ENCODE measurements at regions not wholly inside any gene's neighbourhood (a gene's known extent, or its start where the extent isn't known, plus 50 kb on each side); places are given as distances from the start of the nearest gene placed in this dataset.

DNA sequence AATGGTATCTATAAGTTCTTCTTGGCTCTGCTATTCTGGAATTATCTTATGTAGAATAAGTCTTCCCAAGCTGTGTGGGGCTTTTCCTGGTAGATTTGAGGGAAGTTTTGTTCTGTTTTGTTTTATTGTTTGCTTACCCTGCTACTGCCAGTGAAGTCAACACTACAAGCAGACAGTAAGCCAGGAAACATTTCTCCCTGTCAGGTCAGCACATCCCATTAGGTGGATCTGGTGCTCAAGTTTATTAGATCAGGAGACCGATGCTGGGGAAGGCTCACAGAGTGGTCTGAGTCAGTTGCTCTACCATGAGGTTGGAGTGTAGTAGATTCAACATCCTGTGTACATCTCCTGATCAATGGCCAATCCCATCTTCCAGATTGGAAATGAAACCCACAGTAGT is 79.1 kb downstream of the ADRB2 start:
- Histone ChIP-seq H3K27me3 (no peaks in the 10 kb centered on the region), H3K27ac (no peak overlapping the region)

DNA sequence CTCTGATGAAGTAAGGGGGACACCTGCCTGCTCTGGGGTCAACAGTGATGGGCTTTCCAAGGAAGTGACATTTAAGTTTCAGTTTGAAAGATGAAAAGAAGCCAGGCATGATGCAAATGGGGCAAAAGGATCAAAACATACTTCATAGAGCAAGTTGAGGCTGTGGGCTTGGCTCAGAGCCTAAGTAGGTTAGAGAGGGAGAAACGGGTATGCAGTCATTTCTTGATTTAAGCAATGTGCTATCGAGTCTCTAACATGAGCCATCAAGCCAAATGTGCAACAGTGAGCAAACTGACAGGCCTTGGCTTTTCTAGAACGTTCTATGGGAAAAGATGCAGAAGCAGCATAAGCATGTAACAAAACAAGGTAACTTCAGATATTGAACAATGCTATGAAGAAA is 80.6 kb downstream of the ADRB2 start:
- TF ChIP-seq POLR2A (IDR thresholded peaks at IDR 0.05): no peak
- TF ChIP-seq, protein P1, sequence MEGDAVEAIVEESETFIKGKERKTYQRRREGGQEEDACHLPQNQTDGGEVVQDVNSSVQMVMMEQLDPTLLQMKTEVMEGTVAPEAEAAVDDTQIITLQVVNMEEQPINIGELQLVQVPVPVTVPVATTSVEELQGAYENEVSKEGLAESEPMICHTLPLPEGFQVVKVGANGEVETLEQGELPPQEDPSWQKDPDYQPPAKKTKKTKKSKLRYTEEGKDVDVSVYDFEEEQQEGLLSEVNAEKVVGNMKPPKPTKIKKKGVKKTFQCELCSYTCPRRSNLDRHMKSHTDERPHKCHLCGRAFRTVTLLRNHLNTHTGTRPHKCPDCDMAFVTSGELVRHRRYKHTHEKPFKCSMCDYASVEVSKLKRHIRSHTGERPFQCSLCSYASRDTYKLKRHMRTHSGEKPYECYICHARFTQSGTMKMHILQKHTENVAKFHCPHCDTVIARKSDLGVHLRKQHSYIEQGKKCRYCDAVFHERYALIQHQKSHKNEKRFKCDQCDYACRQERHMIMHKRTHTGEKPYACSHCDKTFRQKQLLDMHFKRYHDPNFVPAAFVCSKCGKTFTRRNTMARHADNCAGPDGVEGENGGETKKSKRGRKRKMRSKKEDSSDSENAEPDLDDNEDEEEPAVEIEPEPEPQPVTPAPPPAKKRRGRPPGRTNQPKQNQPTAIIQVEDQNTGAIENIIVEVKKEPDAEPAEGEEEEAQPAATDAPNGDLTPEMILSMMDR (IDR thresholded peaks at IDR 0.05): no peak
- H3K4me1 ChIP-seq: peaks cover 0 to 9% (median 0%) of the 10 kb centered on the region in 4 donors

More for the DNA sequence above, 79.1 kb downstream of the ADRB2 start:
- H3K9me3 ChIP-seq: no peaks in the 10 kb centered on the region
- H3K36me3 ChIP-seq: no peaks in the 10 kb centered on the region
- H3K4me1 ChIP-seq: peaks cover 0 to 4% (median 0%) of the 10 kb centered on the region in 4 donors
- no peak for DNase-seq
- no peak for TF ChIP-seq POLR2A (IDR thresholded peaks at IDR 0.05)
- TF ChIP-seq, protein P1 (IDR thresholded peaks at IDR 0.05): no peak
- no peak overlapping the region for H3K4me3 ChIP-seq

DNA sequence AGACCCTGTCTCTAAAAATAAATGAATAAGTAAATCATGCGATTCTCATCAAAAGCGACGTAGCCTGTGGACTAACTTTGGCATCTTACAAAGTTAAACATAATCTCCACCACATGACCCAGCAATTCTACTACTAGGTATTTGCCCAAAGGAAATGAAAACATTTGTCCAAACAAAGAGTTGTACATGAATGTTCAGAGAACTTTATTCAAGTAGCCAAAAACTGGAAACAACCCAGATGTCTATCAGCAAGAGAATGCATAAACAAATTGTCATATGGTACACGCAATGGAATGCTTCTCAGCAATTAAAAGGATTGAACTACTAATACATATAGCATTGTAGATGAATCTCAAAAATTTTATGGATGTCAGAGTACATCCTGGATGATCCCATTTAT is 82.6 kb downstream of the ADRB2 start:
- H3K4me3 ChIP-seq: no peak overlapping the region
- peaks cover 0 to 9% (median 0%) of the 10 kb centered on the region in 4 donors for H3K4me1 ChIP-seq
- no peak for TF ChIP-seq POLR2A (IDR thresholded peaks at IDR 0.05)
- TF ChIP-seq, protein P1 (IDR thresholded peaks at IDR 0.05): no peak
- no peak overlapping the region for H3K27ac ChIP-seq
- DNase-seq: no peak
- H3K9me3 ChIP-seq: no peaks in the 10 kb centered on the region
- H3K36me3 ChIP-seq: no peaks in the 10 kb centered on the region
- no peaks in the 10 kb centered on the region for H3K27me3 ChIP-seq

More for the DNA sequence above, 80.6 kb downstream of the ADRB2 start:
- Histone ChIP-seq H3K9me3 (no peaks in the 10 kb centered on the region), H3K27me3 (no peaks in the 10 kb centered on the region), H3K4me3 (no peak overlapping the region), H3K27ac (no peak overlapping the region), H3K36me3 (no peaks in the 10 kb centered on the region)
- DNase-seq: no peak

DNA sequence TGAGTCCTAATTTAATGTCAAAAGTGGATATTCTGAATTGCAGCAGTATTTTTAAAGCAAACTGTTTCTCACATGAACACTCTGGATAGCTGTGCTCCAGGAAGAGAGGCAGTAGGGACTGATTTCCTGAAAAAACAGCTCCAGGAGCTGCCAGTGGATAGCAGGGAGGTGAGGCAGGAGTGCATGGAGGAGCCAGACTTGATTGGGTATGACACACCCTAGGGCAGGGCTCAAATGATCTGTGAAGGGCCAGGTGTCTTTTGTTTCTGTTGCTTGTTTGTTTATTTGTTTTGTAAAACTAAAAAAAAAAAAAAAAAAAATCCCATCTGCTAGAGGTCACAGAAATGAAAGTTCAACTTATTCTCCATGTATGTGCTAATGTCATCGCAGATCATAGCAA is 83.4 kb downstream of the ADRB2 start:
- Histone ChIP-seq H3K27me3 (no peaks in the 10 kb centered on the region), H3K36me3 (no peaks in the 10 kb centered on the region), H3K9me3 (no peaks in the 10 kb centered on the region), H3K4me3 (no peak overlapping the region), H3K4me1 (peaks cover 0 to 9% (median 0%) of the 10 kb centered on the region in 4 donors), H3K27ac (no peak overlapping the region)
- DNase-seq: no peak
- TF ChIP-seq, protein P1 (IDR thresholded peaks at IDR 0.05): no peak
- TF ChIP-seq POLR2A (IDR thresholded peaks at IDR 0.05): no peak

DNA sequence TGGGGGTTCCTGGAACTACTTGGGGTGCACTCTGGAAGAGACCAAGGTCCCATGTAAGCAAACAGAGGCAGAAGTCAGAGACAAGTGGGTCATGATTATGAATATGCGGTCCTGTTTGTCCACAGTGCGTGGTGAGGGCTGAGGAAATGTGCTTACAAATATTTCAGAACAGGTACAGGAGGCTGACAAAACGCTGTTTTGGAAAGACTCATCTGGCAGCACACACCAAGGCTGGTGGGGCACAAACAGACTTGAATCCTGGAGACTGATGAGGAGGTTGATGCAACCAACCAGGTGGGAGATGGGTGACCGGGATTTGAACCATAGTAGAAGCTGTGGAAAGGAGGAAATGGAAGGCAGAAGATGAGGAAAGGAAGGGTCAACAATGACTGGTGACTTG is 83.8 kb downstream of the ADRB2 start:
- no peak for DNase-seq
- Histone ChIP-seq H3K36me3 (no peaks in the 10 kb centered on the region), H3K27ac (no peak overlapping the region), H3K4me3 (no peak overlapping the region), H3K4me1 (peaks cover 0 to 9% (median 0%) of the 10 kb centered on the region in 4 donors), H3K9me3 (no peaks in the 10 kb centered on the region), H3K27me3 (no peaks in the 10 kb centered on the region)
- TF ChIP-seq, protein P1 (IDR thresholded peaks at IDR 0.05): no peak
- no peak for TF ChIP-seq POLR2A (IDR thresholded peaks at IDR 0.05)
